ENCODE measurements at regions not wholly inside any gene's neighbourhood (a gene's known extent, or its start where the extent isn't known, plus 50 kb on each side); places are given as distances from the start of the nearest gene placed in this dataset.

GRCh38 chr10:118856106-118856505 is 101.3 kb upstream of the CACUL1 start:
- Mint-ChIP-seq H3K4me3 (ENCODE audit: unreplicated experiment) (no peak overlapping the region), H3K4me1 (ENCODE audit: low read depth, unreplicated experiment) (no peaks in the 10 kb centered on the region), H3K27me3 (ENCODE audit: unreplicated experiment) (peaks cover 7% of the 10 kb centered on the region), H3K36me3 (ENCODE audit: unreplicated experiment) (peaks cover 6% of the 10 kb centered on the region), H3K27ac (ENCODE audit: unreplicated experiment) (no peak overlapping the region), H3K9me3 (ENCODE audit: unreplicated experiment) (peaks cover 8% of the 10 kb centered on the region)
- no peak for TF ChIP-seq CTCF (IDR thresholded peaks at IDR 0.05; ENCODE audit: partially characterized antibody, unreplicated experiment)
- no peak for DNase-seq

GRCh38 chr10:118865998-118866693 is 111.4 kb upstream of the CACUL1 start:
- Mint-ChIP-seq H3K4me1 (ENCODE audit: low read depth, unreplicated experiment) (peaks cover 14% of the 10 kb centered on the region), H3K27me3 (ENCODE audit: unreplicated experiment) (peaks cover 3% of the 10 kb centered on the region), H3K36me3 (ENCODE audit: unreplicated experiment) (peaks cover 6% of the 10 kb centered on the region), H3K9me3 (ENCODE audit: unreplicated experiment) (peaks cover 2% of the 10 kb centered on the region), H3K4me3 (ENCODE audit: unreplicated experiment) (no peak overlapping the region), H3K27ac (ENCODE audit: unreplicated experiment) (no peak overlapping the region)
- TF ChIP-seq CTCF (IDR thresholded peaks at IDR 0.05; ENCODE audit: partially characterized antibody, unreplicated experiment): no peak
- no peak for DNase-seq

GRCh38 chr10:118867768-118868167 is 113.0 kb upstream of the CACUL1 start:
- Mint-ChIP-seq H3K27me3 (ENCODE audit: unreplicated experiment) (peaks cover 3% of the 10 kb centered on the region), H3K9me3 (ENCODE audit: unreplicated experiment) (peaks cover 3% of the 10 kb centered on the region), H3K4me1 (ENCODE audit: low read depth, unreplicated experiment) (peaks cover 18% of the 10 kb centered on the region), H3K36me3 (ENCODE audit: unreplicated experiment) (no peaks in the 10 kb centered on the region), H3K27ac (ENCODE audit: unreplicated experiment) (no peak overlapping the region), H3K4me3 (ENCODE audit: unreplicated experiment) (no peak overlapping the region)
- no peak for DNase-seq
- TF ChIP-seq CTCF (IDR thresholded peaks at IDR 0.05; ENCODE audit: partially characterized antibody, unreplicated experiment): no peak

GRCh38 chr10:118868589-118868988 is 113.8 kb upstream of the CACUL1 start:
- Mint-ChIP-seq H3K4me3 (ENCODE audit: unreplicated experiment) (no peak overlapping the region), H3K27ac (ENCODE audit: unreplicated experiment) (no peak overlapping the region)
- no peak for TF ChIP-seq CTCF (IDR thresholded peaks at IDR 0.05; ENCODE audit: partially characterized antibody, unreplicated experiment)

GRCh38 chr10:118870467-118871243 is 115.9 kb upstream of the CACUL1 start:
- no peak for DNase-seq
- H3K4me1 Mint-ChIP-seq (ENCODE audit: low read depth, unreplicated experiment): peaks cover 18% of the 10 kb centered on the region
- no peak for TF ChIP-seq CTCF (IDR thresholded peaks at IDR 0.05; ENCODE audit: partially characterized antibody, unreplicated experiment)
- no peak overlapping the region for H3K27ac Mint-ChIP-seq (ENCODE audit: unreplicated experiment)
- peaks cover 3% of the 10 kb centered on the region for H3K9me3 Mint-ChIP-seq (ENCODE audit: unreplicated experiment)
- H3K27me3 Mint-ChIP-seq (ENCODE audit: unreplicated experiment): peaks cover 3% of the 10 kb centered on the region
- H3K36me3 Mint-ChIP-seq (ENCODE audit: unreplicated experiment): no peaks in the 10 kb centered on the region
- no peak overlapping the region for H3K4me3 Mint-ChIP-seq (ENCODE audit: unreplicated experiment)

More at GRCh38 chr10:118868589-118868988, 113.8 kb upstream of the CACUL1 start:
- H3K4me1 Mint-ChIP-seq (ENCODE audit: low read depth, unreplicated experiment): peaks cover 18% of the 10 kb centered on the region
- H3K36me3 Mint-ChIP-seq (ENCODE audit: unreplicated experiment): no peaks in the 10 kb centered on the region
- DNase-seq: no peak
- H3K27me3 Mint-ChIP-seq (ENCODE audit: unreplicated experiment): peaks cover 3% of the 10 kb centered on the region
- peaks cover 3% of the 10 kb centered on the region for H3K9me3 Mint-ChIP-seq (ENCODE audit: unreplicated experiment)

Measured in glutamatergic neuron (in vitro differentiated cells).